NCI-H2107 treated with DMSO at 0.1 percent for 48 hours (cell line): ENCODE measurements at regions not wholly inside any gene's neighbourhood (a gene's known extent, or its start where the extent isn't known, plus 50 kb on each side); places are given as distances from the start of the nearest gene placed in this dataset.

ENCODE experiments used
- DNase-seq: peaks from one replicate; lab custom pipeline; 2025; ENCODE audit not compliant: unreplicated experiment; lab: John Stamatoyannopoulos, UW

- DNase-seq: no peak
Measured at GRCh38 chr11:119476666-119477331, 53.8 kb upstream of the THY1 start.

- DNase-seq: no peak
Measured at GRCh38 chr11:119476038-119476437, 53.1 kb upstream of the THY1 start.

GRCh38 chr11:119474682-119475596 is 52.0 kb upstream of the THY1 start:
- DNase-seq: peak; percentile 63

- DNase-seq: no peak
Measured at GRCh38 chr11:119473901-119474681, 51.1 kb upstream of the THY1 start.

- no peak for DNase-seq
Measured at GRCh38 chr11:119473226-119473625, 50.3 kb upstream of the THY1 start.

- no peak for DNase-seq
Measured at GRCh38 chr11:119472856-119473222, 49.9 kb upstream of the THY1 start.
